T-cell (primary cell): ENCODE measurements at regions not wholly inside any gene's neighbourhood (a gene's known extent, or its start where the extent isn't known, plus 50 kb on each side); places are given as distances from the start of the nearest gene placed in this dataset.

Experiments
- ATAC-seq, 4 experiments: fragments of 200-7000 bp in 3 of 4; fragments of 150-1000 bp in 1 of 4; cut with Tn5 transposase; replicated peaks in 1 of 4; 1 replicate in 3 of 4; 2 replicates in 1 of 4; pipeline ENCODE4 v1.10.0; 2021; ENCODE audit warnings: moderate library complexity in 3 of 4, mild to moderate bottlenecking in 2 of 4, moderate number of reproducible peaks in 1 of 4
- CTCF ChIA-PET, 2 donors: fragments of 300-600 bp; sonication (Branson Sonifier 250); formaldehyde crosslinking; loops; one replicate each; lab custom pipeline; 2022; ENCODE audit warnings: antibody characterized with exemption in 2 of 2; lab: Charles Lee
- POLR2A ChIA-PET, 2 donors: fragments of 300-600 bp; sonication (Branson Sonifier 250); formaldehyde crosslinking; loops; one replicate each; lab custom pipeline; 2022; ENCODE audit warnings: antibody characterized with exemption in 2 of 2; lab: Charles Lee
- DNase-seq, 35 experiments: peaks; one replicate each; pipeline versions ENCODE4 v3.0.0 to v3.0.0-alpha.2; 2013 to 2023
- H3K27ac ChIP-seq: one replicate; pipeline ENCODE4 v1.5.1; 2013; ENCODE audit warnings: low read length
- H3K27me3 ChIP-seq, 2 experiments: replicated peaks in 1 of 2; 1 replicate in 1 of 2; 2 replicates in 1 of 2; pipeline versions ENCODE4 v1.6.1 to v1.7.0; 2013; ENCODE audit warnings: low read length in 1 of 2, mixed read lengths in 1 of 2; ENCODE audit not compliant: control insufficient read depth in 2 of 2, insufficient read depth in 2 of 2; ENCODE audit errors: extremely low read depth in 1 of 2
- H3K36me3 ChIP-seq, 2 donors: 1 replicate in 1 of 2; 2 replicates in 1 of 2; pipeline versions ENCODE4 v1.6.1 to v1.7.0; 2013; ENCODE audit warnings: low read length in 1 of 2; ENCODE audit not compliant: control insufficient read depth in 2 of 2, insufficient read depth in 1 of 2; ENCODE audit errors: extremely low read depth in 1 of 2
- H3K4me1 ChIP-seq, 2 experiments: 1 replicate in 1 of 2; 2 replicates in 1 of 2; pipeline versions ENCODE4 v1.6.1 to v1.7.0; 2013; ENCODE audit warnings: low read length in 2 of 2, mixed read lengths in 1 of 2; ENCODE audit not compliant: insufficient read depth in 2 of 2, control insufficient read depth in 1 of 2; ENCODE audit errors: extremely low read depth in 1 of 2
- H3K4me3 ChIP-seq, 2 donors: 1 replicate in 1 of 2; 2 replicates in 1 of 2; pipeline versions ENCODE4 v1.5.1 to v1.7.0; 2013; ENCODE audit warnings: mild to moderate bottlenecking in 2 of 2, low read length in 1 of 2, moderate library complexity in 1 of 2; ENCODE audit not compliant: control insufficient read depth in 1 of 2; ENCODE audit errors: extremely low read depth in 1 of 2
- H3K9me3 ChIP-seq: 2 replicates; pipeline ENCODE4 v1.7.0; 2013
- H3K27ac Mint-ChIP-seq, 2 donors: one replicate each; pipeline ENCODE4 v1.8.0; 2020 to 2021; ENCODE audit warnings: mild to moderate bottlenecking in 2 of 2, mixed read lengths in 2 of 2
- H3K27me3 Mint-ChIP-seq, 2 donors: one replicate each; pipeline ENCODE4 v1.8.0; 2021 to 2022; ENCODE audit warnings: mixed read lengths in 2 of 2
- H3K36me3 Mint-ChIP-seq: one replicate; pipeline ENCODE4 v1.8.0; 2021; ENCODE audit warnings: mixed read lengths
- H3K4me1 Mint-ChIP-seq, 3 donors: one replicate each; pipeline ENCODE4 v1.8.0; 2020 to 2022; ENCODE audit warnings: mixed read lengths in 3 of 3, mild to moderate bottlenecking in 1 of 3
- H3K4me3 Mint-ChIP-seq, 3 donors: one replicate each; pipeline ENCODE4 v1.8.0; 2020 to 2022; ENCODE audit warnings: mild to moderate bottlenecking in 3 of 3, mixed read lengths in 3 of 3, moderate library complexity in 3 of 3
- H3K9me3 Mint-ChIP-seq, 3 donors: one replicate each; pipeline ENCODE4 v1.8.0; 2020 to 2022; ENCODE audit warnings: mixed read lengths in 3 of 3
- WGBS: methylation state at CpG from one replicate; pipeline ENCODE4 v1.1.5; 2013; ENCODE audit warnings: missing lambda C conversion rate; ENCODE audit not compliant: insufficient coverage; 5-methylcytosine and 5-hydroxymethylcytosine counted together

DNA sequence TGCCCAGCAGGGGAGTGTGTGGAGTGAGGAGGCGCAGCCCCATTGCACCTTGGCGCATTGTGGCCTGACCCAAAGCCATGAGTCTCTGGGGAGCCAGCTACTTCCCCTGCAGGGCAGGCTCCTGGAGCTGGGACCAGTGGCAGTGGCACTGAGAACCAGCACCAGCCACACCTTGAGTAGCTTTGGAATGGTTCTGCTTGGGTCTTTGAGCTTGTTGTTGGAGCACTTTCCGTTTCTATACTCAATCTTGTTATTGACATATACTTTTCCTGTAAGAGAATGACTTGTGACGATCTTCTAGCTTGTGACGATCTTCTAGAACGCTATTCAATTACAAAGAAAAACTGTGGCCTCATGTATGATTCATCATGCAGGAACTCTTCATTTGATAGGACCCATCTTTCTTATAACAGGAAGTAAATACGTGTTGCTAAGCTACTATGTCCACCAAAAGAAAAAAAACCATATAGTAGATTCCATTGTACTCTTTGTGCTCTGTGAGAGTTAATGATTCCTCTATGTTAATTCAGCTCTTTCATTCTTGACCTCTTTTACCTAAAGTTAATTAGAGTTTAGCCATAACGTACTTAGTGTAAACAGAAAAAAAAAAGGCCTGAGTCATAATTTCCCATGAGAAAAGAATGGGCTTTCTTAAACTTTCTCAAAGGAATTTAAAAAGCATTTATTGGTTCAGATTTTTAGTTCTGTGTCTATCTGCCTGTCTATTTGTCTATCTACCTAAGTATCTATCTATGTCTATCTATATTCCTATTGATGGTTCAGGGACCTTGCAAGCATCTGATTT, 113.1 kb downstream of the GATA6 start:
- no peaks in the 10 kb centered on the region for H3K9me3 ChIP-seq
- Mint-ChIP-seq H3K27ac (peak overlapping the region; percentile 65 to 70), H3K4me3 (no peak overlapping the region), H3K27me3 (no peaks in the 10 kb centered on the region), H3K36me3 (no peaks in the 10 kb centered on the region), H3K9me3 (peaks cover 0 to 8% (median 0%) of the 10 kb centered on the region in 3 donors), H3K4me1 (peaks cover 0 to 17% (median 8%) of the 10 kb centered on the region in 3 donors)
- H3K4me1 ChIP-seq = peaks cover 0 to 7% of the 10 kb centered on the region in 2 experiments
- H3K4me3 ChIP-seq = no peak overlapping the region
- ATAC-seq (peak; percentile 35 to 92 (median 82)), DNase-seq (peak in 31 of 35 experiments; percentile 8 to 75 (median 34))
- CTCF ChIA-PET = interaction anchor here (0.6 to 1.6 kb wide), 6 partner anchors 10 to 279 kb away, joined by 3 to 7 read pairs (median 4); no protein-coding TSS in a partner anchor
- peaks cover 0 to 5% of the 10 kb centered on the region in 2 experiments for H3K27me3 ChIP-seq
- peak overlapping the region; percentile 92 for H3K27ac ChIP-seq
- POLR2A ChIA-PET = interaction anchor here in 1 of 2 donors (0.7 to 1.6 kb wide), 4 partner anchors 10 to 112 kb away, joined by 3 to 12 read pairs (median 6); no protein-coding TSS in a partner anchor
- no peaks in the 10 kb centered on the region for H3K36me3 ChIP-seq
- WGBS = 65% methylated on average over 5 of the region's 8 CpGs

DNA sequence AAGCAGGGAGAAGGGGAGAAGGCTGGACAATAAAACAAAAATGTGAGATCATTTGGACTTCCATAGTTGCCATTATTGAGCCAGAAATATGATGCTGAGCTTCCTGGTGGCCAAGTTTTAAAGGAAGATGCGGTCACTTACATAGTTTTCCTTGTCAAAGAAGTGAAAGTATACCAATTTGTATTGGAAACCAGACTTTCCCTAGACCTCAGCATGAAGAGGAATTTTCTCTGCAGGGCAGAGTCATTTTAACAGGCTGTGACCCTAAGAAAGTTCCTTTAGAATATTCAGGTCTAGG, 111.0 kb downstream of the GATA6 start:
- ChIA-PET CTCF (no interaction called here), POLR2A (no interaction called here)
- WGBS = no CpG with 5 or more reads among the region's 1 CpG
- no peak overlapping the region for H3K4me3 Mint-ChIP-seq
- Histone ChIP-seq H3K4me1 (peaks cover 0 to 7% of the 10 kb centered on the region in 2 experiments), H3K4me3 (no peak overlapping the region), H3K9me3 (no peaks in the 10 kb centered on the region), H3K27ac (no peak overlapping the region), H3K27me3 (peaks cover 0 to 5% of the 10 kb centered on the region in 2 experiments), H3K36me3 (no peaks in the 10 kb centered on the region)
- H3K27me3 Mint-ChIP-seq = no peaks in the 10 kb centered on the region
- no peaks in the 10 kb centered on the region for H3K36me3 Mint-ChIP-seq
- H3K9me3 Mint-ChIP-seq = peaks cover 0 to 3% (median 0%) of the 10 kb centered on the region in 3 donors
- no peak overlapping the region for H3K27ac Mint-ChIP-seq
- DNase-seq = no peak
- H3K4me1 Mint-ChIP-seq = peaks cover 0 to 17% (median 6%) of the 10 kb centered on the region in 3 donors
- no peak for ATAC-seq

DNA sequence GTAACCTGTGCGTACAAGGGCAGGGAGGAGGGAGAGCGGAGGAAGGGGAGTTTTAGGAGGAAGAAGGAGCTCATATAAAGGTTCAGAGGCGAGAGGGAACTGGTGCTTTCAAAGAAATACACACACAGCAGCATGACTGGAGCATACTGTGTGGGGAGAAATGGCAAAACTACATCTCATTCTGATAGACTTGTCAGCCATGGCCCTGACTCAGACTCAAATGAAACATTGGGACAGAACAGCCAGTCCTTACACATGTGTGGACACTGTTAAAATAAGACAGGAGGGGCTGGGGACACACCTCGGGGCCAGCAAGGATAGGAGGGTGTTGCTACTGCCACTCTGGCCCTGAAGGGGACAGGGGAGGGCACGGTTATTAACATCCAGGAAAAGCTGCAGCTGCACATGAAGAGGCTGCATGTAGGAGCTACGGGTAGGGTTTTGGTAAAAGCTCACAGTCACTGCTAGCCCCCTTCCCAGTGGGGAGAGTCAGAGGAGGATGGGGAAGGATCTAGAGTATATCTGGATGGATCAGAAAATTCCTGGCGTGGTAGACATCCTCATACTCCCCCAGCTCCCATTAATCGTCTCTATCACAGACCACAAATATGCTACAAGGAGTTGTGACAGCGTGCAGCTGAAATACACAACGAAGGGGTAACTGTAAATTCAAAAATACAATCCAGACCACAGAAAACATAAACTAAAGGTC, 110.5 kb downstream of the GATA6 start:
- ATAC-seq (no peak), DNase-seq (no peak)
- Histone ChIP-seq H3K4me3 (no peak overlapping the region), H3K4me1 (peaks cover 0 to 7% of the 10 kb centered on the region in 2 experiments), H3K27me3 (peaks cover 0 to 5% of the 10 kb centered on the region in 2 experiments), H3K27ac (no peak overlapping the region), H3K36me3 (no peaks in the 10 kb centered on the region), H3K9me3 (no peaks in the 10 kb centered on the region)
- H3K27me3 Mint-ChIP-seq = no peaks in the 10 kb centered on the region
- WGBS = 63% methylated on average over 4 of the region's 10 CpGs
- H3K27ac Mint-ChIP-seq = no peak overlapping the region
- CTCF ChIA-PET = no interaction called here
- POLR2A ChIA-PET = no interaction called here
- no peaks in the 10 kb centered on the region for H3K36me3 Mint-ChIP-seq
- H3K9me3 Mint-ChIP-seq = no peaks in the 10 kb centered on the region
- no peak overlapping the region for H3K4me3 Mint-ChIP-seq
- peaks cover 0 to 17% (median 6%) of the 10 kb centered on the region in 3 donors for H3K4me1 Mint-ChIP-seq

DNA sequence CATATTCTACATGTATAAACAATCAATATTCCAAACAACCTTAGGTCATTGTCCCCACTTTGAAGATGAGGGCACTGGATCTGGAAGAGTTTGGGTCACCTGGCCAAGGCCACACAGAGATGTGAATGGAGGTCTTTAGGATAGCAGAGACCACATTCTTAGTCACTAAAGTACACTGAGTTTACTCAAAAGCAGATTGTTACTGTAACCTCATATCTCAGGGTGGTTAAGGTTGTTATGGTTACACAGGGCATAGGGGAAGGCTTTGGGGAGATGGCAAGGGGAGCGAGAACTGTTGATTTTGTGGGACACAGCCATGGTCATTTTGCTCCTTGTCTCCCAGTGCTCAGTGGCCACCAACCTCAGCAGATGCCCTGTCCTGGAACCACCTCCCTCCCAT, 109.4 kb downstream of the GATA6 start:
- WGBS = no CpG with 5 or more reads among the region's 1 CpG
- no peak overlapping the region for H3K4me3 Mint-ChIP-seq
- H3K4me1 Mint-ChIP-seq = peaks cover 0 to 16% (median 6%) of the 10 kb centered on the region in 3 donors
- ChIA-PET CTCF (no interaction called here), POLR2A (no interaction called here)
- H3K9me3 Mint-ChIP-seq = peaks cover 0 to 7% (median 0%) of the 10 kb centered on the region in 3 donors
- ATAC-seq = no peak
- Histone ChIP-seq H3K9me3 (no peaks in the 10 kb centered on the region), H3K27ac (no peak overlapping the region), H3K27me3 (peaks cover 0 to 5% of the 10 kb centered on the region in 2 experiments), H3K4me1 (peaks cover 0 to 7% of the 10 kb centered on the region in 2 experiments), H3K4me3 (no peak overlapping the region), H3K36me3 (no peaks in the 10 kb centered on the region)
- H3K27me3 Mint-ChIP-seq = no peaks in the 10 kb centered on the region
- no peaks in the 10 kb centered on the region for H3K36me3 Mint-ChIP-seq
- DNase-seq = no peak
- no peak overlapping the region for H3K27ac Mint-ChIP-seq

DNA sequence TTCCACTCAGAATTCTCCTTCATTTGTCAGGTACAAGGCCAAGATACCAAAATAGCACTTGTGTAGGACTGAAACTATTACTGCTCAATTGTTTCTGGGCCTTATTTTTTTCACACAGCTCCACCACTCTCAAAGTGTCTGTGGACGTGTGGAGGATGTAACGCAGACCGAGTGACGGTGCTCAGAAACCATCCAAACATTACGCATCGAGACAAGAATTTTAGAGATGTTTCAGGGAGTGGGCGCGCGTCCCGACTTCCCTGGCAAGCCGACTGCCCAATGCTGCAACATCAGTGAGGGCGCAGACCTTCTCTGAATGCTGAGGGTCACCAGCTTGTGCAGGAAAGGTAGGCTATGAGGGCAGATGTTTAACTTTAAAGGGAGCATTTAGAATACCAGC, 108.4 kb downstream of the GATA6 start:
- no peaks in the 10 kb centered on the region for H3K36me3 ChIP-seq
- CTCF ChIA-PET = interaction anchor here (0.6 kb wide), 2 partner anchors 15 to 835 kb away, joined by 3 to 4 read pairs; no protein-coding TSS in a partner anchor
- POLR2A ChIA-PET = no interaction called here
- H3K27ac Mint-ChIP-seq = no peak overlapping the region
- no peak for ATAC-seq
- no peak for DNase-seq
- 88% methylated on average over 11 of the region's 12 CpGs for WGBS
- H3K4me3 Mint-ChIP-seq = no peak overlapping the region
- peaks cover 0 to 5% of the 10 kb centered on the region in 2 experiments for H3K27me3 ChIP-seq
- H3K27ac ChIP-seq = no peak overlapping the region
- H3K4me1 ChIP-seq = peaks cover 0 to 7% of the 10 kb centered on the region in 2 experiments
- no peaks in the 10 kb centered on the region for H3K9me3 ChIP-seq
- H3K9me3 Mint-ChIP-seq = peaks cover 0 to 7% (median 0%) of the 10 kb centered on the region in 3 donors
- H3K4me1 Mint-ChIP-seq = peaks cover 0 to 10% (median 4%) of the 10 kb centered on the region in 3 donors
- H3K27me3 Mint-ChIP-seq = no peaks in the 10 kb centered on the region
- no peak overlapping the region for H3K4me3 ChIP-seq
- H3K36me3 Mint-ChIP-seq = no peaks in the 10 kb centered on the region

DNA sequence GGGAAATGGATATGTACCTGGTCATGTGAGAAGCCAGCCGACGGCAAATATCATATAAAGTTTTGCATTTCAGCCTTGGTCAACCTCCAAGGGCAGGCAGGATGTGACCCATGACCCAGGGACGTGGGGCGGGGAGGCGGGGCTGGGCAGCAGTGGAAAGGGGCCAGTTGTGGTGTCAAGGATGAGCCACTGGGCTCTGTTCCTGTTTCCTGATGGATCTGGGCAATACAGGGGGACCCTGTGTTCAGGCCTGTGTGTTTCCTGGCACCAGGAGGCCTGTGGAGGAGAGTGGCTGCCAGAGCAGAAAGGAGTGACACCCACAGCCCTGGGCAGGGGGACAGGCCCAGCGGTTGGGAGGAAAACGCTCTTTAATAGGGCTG, 106.9 kb downstream of the GATA6 start:
- 98% methylated on average over 5 of the region's 7 CpGs for WGBS

More for the DNA sequence above, 106.9 kb downstream of the GATA6 start:
- Mint-ChIP-seq H3K27me3 (no peaks in the 10 kb centered on the region), H3K36me3 (no peaks in the 10 kb centered on the region), H3K4me1 (no peaks in the 10 kb centered on the region), H3K27ac (no peak overlapping the region), H3K9me3 (peaks cover 0 to 7% (median 0%) of the 10 kb centered on the region in 3 donors), H3K4me3 (no peak overlapping the region)
- no peak for DNase-seq
- Histone ChIP-seq H3K27ac (no peak overlapping the region), H3K36me3 (no peaks in the 10 kb centered on the region), H3K9me3 (no peaks in the 10 kb centered on the region), H3K4me1 (no peaks in the 10 kb centered on the region), H3K27me3 (peaks cover 0 to 5% of the 10 kb centered on the region in 2 experiments), H3K4me3 (no peak overlapping the region)
- ATAC-seq = no peak
- POLR2A ChIA-PET = interaction anchor here in 1 of 2 donors (0.5 kb wide), 1 partner anchor 8 kb away, joined by 8 read pairs; no protein-coding TSS in a partner anchor
- CTCF ChIA-PET = no interaction called here
